Activated CD8-positive, alpha-beta memory T cell treated with anti-CD3 and anti-CD28 coated beads, Interleukin-2, amount 10 ng/mL, durations not matched to agents 7 days and 5 days (primary cell): ENCODE measurements at regions not wholly inside any gene's neighbourhood (a gene's known extent, or its start where the extent isn't known, plus 50 kb on each side); places are given as distances from the start of the nearest gene placed in this dataset.

Experiments used
- ATAC-seq: fragments of 150-1000 bp; cut with Tn5 transposase; one replicate; pipeline ENCODE4 v1.10.0; 2021; ENCODE audit warnings: moderate library complexity
- CTCF ChIA-PET: fragments of 350-600 bp; sonication (Branson Sonifier 250); formaldehyde crosslinking; loops from one replicate; lab custom pipeline; 2021; ENCODE audit warnings: antibody characterized with exemption; lab: Charles Lee
- DNase-seq: peaks from one replicate; pipeline ENCODE4 v3.0.0-alpha.2; 2020
- H3K27ac Mint-ChIP-seq: one replicate; pipeline ENCODE4 v1.8.0; 2021; ENCODE audit warnings: mild to moderate bottlenecking, mixed read lengths
- H3K27me3 Mint-ChIP-seq: one replicate; pipeline ENCODE4 v1.8.0; 2021; ENCODE audit warnings: mixed read lengths
- H3K36me3 Mint-ChIP-seq: one replicate; pipeline ENCODE4 v1.8.0; 2021; ENCODE audit warnings: mild to moderate bottlenecking, mixed read lengths
- H3K4me1 Mint-ChIP-seq: one replicate; pipeline ENCODE4 v1.8.0; 2021; ENCODE audit warnings: mixed read lengths
- H3K4me3 Mint-ChIP-seq: one replicate; pipeline ENCODE4 v1.8.0; 2021; ENCODE audit warnings: mild to moderate bottlenecking, moderate library complexity, mixed read lengths
- H3K9me3 Mint-ChIP-seq: one replicate; pipeline ENCODE4 v1.8.0; 2022; ENCODE audit warnings: low read depth, mixed read lengths

DNA sequence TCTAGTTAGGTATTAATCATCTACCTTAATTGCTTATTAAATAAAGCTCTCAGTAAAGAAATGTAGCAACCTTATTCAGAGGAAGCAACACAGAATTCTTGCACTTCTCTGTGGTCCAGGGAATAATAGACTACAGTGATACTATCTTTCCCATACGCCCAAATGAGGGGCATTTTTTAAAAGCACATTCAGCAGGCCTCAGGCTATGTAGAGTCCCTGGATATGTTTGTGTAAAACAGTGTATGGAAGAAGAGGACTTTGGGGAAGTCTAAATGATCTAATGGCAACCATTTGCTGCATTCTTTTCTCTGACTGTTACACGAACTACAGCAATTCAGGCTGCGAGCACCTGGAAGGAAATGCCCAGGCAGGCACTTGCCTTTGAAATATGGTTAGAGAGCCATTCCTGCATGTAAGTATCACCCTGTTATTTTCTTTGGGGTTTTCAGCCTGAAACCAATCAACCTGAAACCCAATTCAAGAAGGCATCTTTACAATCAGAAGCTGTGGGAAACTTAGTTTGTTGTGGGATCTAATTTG, 1814.7 kb upstream of the CELF4 start:
- Mint-ChIP-seq H3K9me3 (no peaks in the 10 kb centered on the region), H3K4me3 (no peak overlapping the region), H3K36me3 (no peaks in the 10 kb centered on the region), H3K4me1 (no peaks in the 10 kb centered on the region), H3K27ac (no peak overlapping the region), H3K27me3 (no peaks in the 10 kb centered on the region)
- DNase-seq (no peak), ATAC-seq (no peak)
- CTCF ChIA-PET: no interaction called here

DNA sequence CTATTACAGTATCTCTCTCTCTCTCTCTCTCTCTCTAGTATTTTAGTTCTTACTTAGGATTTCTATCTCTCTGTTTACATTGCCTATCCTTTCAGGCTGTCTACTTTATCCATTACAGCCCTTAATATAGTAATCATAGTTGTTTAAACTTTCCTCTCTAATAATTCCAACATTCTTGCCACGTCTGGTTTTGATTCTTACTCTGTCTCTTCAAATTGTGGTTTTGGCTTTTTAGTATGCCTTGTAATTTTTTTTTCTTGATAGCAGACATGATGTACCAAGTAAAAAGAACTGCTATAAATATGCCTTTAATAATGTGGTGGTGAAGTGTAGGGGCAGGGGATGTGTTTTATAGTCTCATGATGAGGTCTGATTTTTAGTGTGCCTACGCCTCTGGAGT, 1809.5 kb upstream of the CELF4 start:
- no peak for DNase-seq
- Mint-ChIP-seq H3K27ac (no peak overlapping the region), H3K4me1 (no peaks in the 10 kb centered on the region), H3K27me3 (no peaks in the 10 kb centered on the region), H3K4me3 (no peak overlapping the region), H3K9me3 (peaks cover 2% of the 10 kb centered on the region), H3K36me3 (no peaks in the 10 kb centered on the region)
- CTCF ChIA-PET: no interaction called here
- no peak for ATAC-seq

DNA sequence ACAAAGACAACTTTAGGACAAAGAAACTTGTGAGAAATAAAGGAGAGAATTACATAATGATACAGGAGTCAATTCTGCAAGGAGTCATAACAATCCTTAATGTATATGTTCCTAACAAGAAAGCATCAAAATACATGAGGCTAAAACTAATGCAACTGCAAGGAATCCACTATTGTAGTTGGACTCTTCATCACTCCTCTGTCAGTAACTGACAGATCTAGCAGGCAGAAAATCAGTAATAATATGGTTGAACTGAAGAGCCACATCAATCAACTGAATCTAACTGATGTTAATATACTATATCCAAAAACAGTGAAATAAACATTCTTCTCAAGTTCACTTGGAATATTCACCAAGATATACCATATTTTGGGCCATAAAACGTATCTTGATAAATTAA, 1806.4 kb upstream of the CELF4 start:
- H3K27me3 Mint-ChIP-seq: no peaks in the 10 kb centered on the region
- H3K36me3 Mint-ChIP-seq: no peaks in the 10 kb centered on the region
- no peak overlapping the region for H3K27ac Mint-ChIP-seq
- no peaks in the 10 kb centered on the region for H3K4me1 Mint-ChIP-seq
- H3K4me3 Mint-ChIP-seq: no peak overlapping the region
- DNase-seq (no peak), ATAC-seq (no peak)
- peaks cover 8% of the 10 kb centered on the region for H3K9me3 Mint-ChIP-seq
- CTCF ChIA-PET: no interaction called here

DNA sequence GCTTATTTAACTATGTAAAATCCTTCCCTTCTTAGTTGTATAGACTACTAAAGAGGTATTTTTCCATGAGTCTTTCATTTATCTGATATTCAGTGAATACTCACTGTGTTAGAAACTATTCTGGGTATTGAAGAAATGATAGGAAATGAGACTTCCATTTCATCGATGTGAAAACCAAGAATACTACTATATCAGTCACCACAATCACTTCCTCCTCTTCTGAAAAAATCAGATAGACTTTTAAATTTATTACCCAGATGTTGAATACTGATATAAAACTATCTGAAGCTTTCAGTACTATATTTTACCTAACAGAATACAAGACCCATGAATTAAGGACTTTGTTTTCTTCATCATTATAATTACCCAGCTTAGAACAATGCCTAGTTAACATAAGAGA, 1801.1 kb upstream of the CELF4 start:
- ATAC-seq (no peak), DNase-seq (no peak)
- no peak overlapping the region for H3K27ac Mint-ChIP-seq
- H3K4me3 Mint-ChIP-seq: no peak overlapping the region
- H3K27me3 Mint-ChIP-seq: no peaks in the 10 kb centered on the region
- peaks cover 6% of the 10 kb centered on the region for H3K9me3 Mint-ChIP-seq
- CTCF ChIA-PET: no interaction called here
- no peaks in the 10 kb centered on the region for H3K36me3 Mint-ChIP-seq
- H3K4me1 Mint-ChIP-seq: no peaks in the 10 kb centered on the region

DNA sequence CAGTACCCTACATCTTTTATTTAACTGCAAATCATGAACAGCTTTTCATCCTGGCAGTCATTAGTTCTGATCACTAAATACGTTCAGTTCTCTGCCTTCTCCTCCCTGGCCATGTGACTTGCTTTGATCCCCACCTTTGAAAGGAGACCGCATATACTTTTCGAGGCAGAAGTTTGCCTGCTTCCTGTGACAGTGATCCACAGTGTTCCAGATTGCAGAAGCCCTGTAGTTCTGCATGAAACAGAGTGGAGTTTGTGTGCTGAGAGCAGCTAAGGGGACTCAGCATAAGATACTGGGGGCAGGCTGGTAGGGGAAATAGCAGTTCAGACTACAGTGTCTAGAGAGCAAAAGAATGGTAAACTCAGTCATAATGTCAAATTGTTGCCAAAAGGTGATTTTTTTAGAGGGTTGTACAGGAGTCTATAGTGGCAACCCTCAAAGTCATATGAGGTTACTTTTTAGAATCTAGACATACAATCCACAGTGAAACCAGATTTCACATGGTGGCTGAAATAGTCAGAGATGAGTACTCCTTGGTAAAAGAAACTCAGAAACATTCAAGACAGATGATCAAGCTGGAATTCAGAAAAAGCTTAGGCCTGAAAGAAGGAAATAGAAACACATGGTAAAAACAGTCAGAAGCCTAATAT, 1800.4 kb upstream of the CELF4 start:
- no peak overlapping the region for H3K27ac Mint-ChIP-seq
- H3K36me3 Mint-ChIP-seq: no peaks in the 10 kb centered on the region

DNA sequence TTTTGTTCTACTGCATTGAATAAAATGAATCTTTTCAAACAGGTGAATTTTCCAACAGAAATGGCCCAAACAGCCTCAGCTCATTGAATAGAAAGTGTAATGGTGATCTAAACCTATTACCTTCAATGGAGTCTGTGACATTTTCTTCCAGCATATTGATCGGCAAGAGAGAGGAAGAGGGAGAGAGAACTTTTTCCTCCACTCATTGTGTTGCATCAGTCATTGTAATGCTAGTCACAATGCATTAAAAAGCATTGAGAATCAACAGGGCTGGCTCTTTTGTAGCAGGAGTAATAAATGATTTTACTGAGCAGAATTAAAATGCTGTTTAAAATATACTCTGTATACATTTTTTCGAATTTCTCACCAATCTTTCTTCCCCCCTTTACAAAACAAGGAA, 1794.5 kb upstream of the CELF4 start:
- Mint-ChIP-seq H3K36me3 (no peaks in the 10 kb centered on the region), H3K4me3 (no peak overlapping the region)
- no peak for DNase-seq

More for the DNA sequence above, 1800.4 kb upstream of the CELF4 start:
- DNase-seq (no peak), ATAC-seq (no peak)
- CTCF ChIA-PET: no interaction called here
- no peaks in the 10 kb centered on the region for H3K4me1 Mint-ChIP-seq
- H3K4me3 Mint-ChIP-seq: no peak overlapping the region
- H3K27me3 Mint-ChIP-seq: no peaks in the 10 kb centered on the region
- H3K9me3 Mint-ChIP-seq: peaks cover 6% of the 10 kb centered on the region

DNA sequence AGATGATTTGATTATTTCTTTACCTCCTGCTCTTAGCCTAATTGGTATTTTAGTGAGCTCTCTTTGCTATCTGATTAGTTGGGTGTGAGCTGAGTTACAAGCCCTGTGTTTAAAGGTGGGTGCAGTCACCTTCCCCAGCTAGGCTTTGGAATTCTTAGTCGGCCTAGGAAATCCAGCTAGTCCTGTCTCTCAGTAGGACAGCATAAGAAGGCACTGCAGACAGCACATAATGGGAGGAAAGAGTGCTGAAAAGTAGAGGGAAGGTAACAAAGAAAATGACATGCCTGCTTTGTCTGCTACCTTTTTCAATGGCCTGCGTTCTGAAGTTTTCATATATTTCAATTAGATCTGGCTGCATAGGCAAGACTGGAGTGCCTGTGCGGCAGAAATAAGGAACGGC, 1794.0 kb upstream of the CELF4 start:
- H3K36me3 Mint-ChIP-seq: no peaks in the 10 kb centered on the region
- no peaks in the 10 kb centered on the region for H3K27me3 Mint-ChIP-seq
- DNase-seq (no peak), ATAC-seq (no peak)
- H3K27ac Mint-ChIP-seq: no peak overlapping the region
- no peak overlapping the region for H3K4me3 Mint-ChIP-seq
- CTCF ChIA-PET: no interaction called here
- peaks cover 3% of the 10 kb centered on the region for H3K9me3 Mint-ChIP-seq
- no peaks in the 10 kb centered on the region for H3K4me1 Mint-ChIP-seq

More for the DNA sequence above, 1794.5 kb upstream of the CELF4 start:
- no peak overlapping the region for H3K27ac Mint-ChIP-seq
- peaks cover 3% of the 10 kb centered on the region for H3K9me3 Mint-ChIP-seq
- no peaks in the 10 kb centered on the region for H3K4me1 Mint-ChIP-seq
- ATAC-seq: no peak
- H3K27me3 Mint-ChIP-seq: no peaks in the 10 kb centered on the region
- CTCF ChIA-PET: no interaction called here

DNA sequence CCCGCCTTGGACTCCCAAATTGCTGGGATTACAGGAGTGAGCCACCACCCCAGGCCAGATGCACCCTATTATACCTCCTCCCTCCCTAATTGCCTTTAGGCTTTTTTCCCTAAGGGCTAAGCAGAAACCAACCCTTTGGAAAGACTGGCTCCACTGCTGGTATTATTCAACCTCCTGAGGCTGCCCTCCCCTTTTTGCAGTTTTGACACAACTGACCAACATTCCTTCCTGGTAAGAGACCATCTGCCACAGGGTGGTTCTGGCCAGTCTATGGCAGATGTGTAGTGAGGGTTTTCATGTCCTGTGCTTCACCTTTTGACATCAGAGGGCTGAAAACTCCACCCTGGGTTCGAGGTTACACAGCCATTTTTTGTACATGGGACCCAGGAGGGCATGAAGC, 1785.3 kb upstream of the CELF4 start:
- Mint-ChIP-seq H3K27me3 (no peaks in the 10 kb centered on the region), H3K4me1 (no peaks in the 10 kb centered on the region), H3K27ac (no peak overlapping the region), H3K36me3 (no peaks in the 10 kb centered on the region), H3K4me3 (no peak overlapping the region), H3K9me3 (peaks cover 7% of the 10 kb centered on the region)
- ATAC-seq (no peak), DNase-seq (no peak)
- CTCF ChIA-PET: no interaction called here

DNA sequence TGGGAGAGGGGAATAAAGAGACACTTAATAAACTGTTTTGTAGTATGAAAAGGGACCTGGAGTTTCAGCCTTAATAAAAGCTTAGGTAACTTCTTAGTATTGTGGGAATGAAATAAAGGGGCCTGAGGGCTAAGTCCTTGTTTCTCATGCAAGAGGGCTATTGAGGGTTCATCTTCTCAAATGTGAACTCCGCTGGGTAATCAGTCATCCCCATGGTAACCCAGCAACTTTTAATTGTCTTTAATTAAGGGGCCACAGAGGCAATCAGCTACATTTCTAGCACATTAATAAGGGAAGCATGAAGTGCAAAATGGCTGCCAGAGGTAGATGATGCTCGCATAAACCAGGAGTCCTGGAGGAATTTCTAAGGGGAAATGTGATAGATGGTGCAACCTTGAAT, 1784.2 kb upstream of the CELF4 start:
- H3K36me3 Mint-ChIP-seq: no peaks in the 10 kb centered on the region
- no peaks in the 10 kb centered on the region for H3K27me3 Mint-ChIP-seq
- no peak overlapping the region for H3K4me3 Mint-ChIP-seq
- CTCF ChIA-PET: no interaction called here
- H3K4me1 Mint-ChIP-seq: no peaks in the 10 kb centered on the region
- DNase-seq: no peak
- ATAC-seq: no peak
- peaks cover 4% of the 10 kb centered on the region for H3K9me3 Mint-ChIP-seq
- H3K27ac Mint-ChIP-seq: no peak overlapping the region

DNA sequence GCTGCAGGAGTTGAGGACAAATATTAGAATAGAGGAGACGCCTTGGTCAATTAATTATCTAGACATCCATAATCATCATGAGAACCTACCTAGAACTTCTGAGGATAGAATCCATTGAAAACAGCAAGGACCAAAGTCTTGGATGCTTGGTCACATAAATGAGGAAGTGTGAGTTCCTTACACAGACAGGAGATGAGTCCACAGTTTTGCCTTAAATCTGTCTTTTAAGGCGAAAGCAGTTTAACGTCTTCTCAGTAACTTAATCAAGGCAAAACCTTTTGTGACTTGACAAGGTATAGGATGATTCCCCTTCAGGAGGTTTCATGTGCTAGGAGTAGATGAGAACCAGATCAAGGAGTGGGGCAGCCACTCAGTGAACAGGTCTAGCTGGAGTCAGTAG, 1783.2 kb upstream of the CELF4 start:
- no peak overlapping the region for H3K4me3 Mint-ChIP-seq
- H3K27ac Mint-ChIP-seq: no peak overlapping the region
- ATAC-seq: no peak

DNA sequence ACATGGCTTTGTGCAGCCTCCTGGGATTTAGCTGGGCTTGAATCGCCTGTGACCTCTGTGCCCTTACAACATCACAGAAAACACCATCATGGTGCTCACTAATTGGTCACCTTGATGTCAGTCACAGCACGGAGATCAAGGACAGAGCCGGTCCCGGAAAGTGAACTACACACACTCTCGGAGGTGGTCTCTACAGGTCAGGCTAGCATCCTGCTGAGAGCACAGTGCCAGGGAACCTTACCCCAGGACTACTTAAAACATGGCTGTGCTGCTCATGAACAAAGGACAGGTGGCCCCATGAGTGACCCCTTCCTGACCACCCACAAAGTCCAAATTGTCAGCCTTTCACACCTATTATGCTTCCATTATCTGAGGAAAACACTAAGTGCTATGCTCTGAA, 1782.1 kb upstream of the CELF4 start:
- CTCF ChIA-PET: no interaction called here
- ATAC-seq (no peak), DNase-seq (no peak)
- H3K27me3 Mint-ChIP-seq: no peaks in the 10 kb centered on the region
- no peaks in the 10 kb centered on the region for H3K4me1 Mint-ChIP-seq
- H3K9me3 Mint-ChIP-seq: peaks cover 8% of the 10 kb centered on the region
- H3K36me3 Mint-ChIP-seq: no peaks in the 10 kb centered on the region
- H3K27ac Mint-ChIP-seq: no peak overlapping the region
- no peak overlapping the region for H3K4me3 Mint-ChIP-seq

More for the DNA sequence above, 1783.2 kb upstream of the CELF4 start:
- CTCF ChIA-PET: no interaction called here
- H3K4me1 Mint-ChIP-seq: no peaks in the 10 kb centered on the region
- peaks cover 6% of the 10 kb centered on the region for H3K9me3 Mint-ChIP-seq
- H3K27me3 Mint-ChIP-seq: no peaks in the 10 kb centered on the region
- H3K36me3 Mint-ChIP-seq: no peaks in the 10 kb centered on the region
- DNase-seq: no peak

DNA sequence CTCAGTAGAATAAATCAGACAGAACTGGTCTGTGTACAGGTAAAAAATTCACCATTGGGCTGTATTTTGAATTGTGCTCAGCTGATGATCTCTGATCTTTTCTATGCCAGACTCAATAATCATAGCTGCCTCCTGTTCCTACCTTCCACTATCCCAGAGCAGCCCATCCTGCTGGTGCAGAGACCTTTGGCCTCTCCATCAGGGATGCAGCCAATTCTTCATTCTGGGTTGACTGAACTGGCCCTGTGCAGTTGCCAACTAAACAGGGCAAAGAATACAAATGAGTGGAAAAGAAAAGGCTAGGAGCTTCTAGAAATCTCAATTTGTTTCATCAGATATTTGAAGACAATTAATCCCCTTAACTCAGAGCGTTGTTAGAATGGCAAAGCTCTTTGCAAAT, 1781.3 kb upstream of the CELF4 start:
- Mint-ChIP-seq H3K4me1 (no peaks in the 10 kb centered on the region), H3K27me3 (no peaks in the 10 kb centered on the region), H3K27ac (no peak overlapping the region), H3K9me3 (peaks cover 8% of the 10 kb centered on the region), H3K36me3 (no peaks in the 10 kb centered on the region), H3K4me3 (no peak overlapping the region)
- ATAC-seq (no peak), DNase-seq (no peak)
- CTCF ChIA-PET: no interaction called here

DNA sequence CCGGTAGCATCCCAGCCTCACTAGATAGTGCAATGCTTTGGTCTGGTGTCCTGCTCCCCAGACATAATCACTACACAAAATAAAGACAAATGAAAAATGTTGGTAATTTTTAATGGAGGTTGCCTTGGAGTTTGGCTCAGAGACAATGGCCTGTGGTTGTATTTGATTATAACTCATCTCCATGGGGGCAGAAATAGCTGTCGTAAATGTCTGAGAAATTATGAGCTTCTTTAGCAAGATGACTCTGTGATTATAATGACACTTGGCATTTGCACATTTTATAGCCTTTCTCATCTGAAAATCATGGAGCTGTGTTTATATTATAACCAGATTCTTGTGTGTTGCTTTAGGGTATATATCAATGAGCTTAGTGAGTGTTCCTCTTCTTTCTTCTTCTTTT, 1779.7 kb upstream of the CELF4 start:
- Mint-ChIP-seq H3K4me1 (no peaks in the 10 kb centered on the region), H3K27ac (no peak overlapping the region), H3K27me3 (no peaks in the 10 kb centered on the region), H3K4me3 (no peak overlapping the region), H3K9me3 (peaks cover 8% of the 10 kb centered on the region), H3K36me3 (no peaks in the 10 kb centered on the region)
- CTCF ChIA-PET: no interaction called here
- ATAC-seq (no peak), DNase-seq (no peak)

DNA sequence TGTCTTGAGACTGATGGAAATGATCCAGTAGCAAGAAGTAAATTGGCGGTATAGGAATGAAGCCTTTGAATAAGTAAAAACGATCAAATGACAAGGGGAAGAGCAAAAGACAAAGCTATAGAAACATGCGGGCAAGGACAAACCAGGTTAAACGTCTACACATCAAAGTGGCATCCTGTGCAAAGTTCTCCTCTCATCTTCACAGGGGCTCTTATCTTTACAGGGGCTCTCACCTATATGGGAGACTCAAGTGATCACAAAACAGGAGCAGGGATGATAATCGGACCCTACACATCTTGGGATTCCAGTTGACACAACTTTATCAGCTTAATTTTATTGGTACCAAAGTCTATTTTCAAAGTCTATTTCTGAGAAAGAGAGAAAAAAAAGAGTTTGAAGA, 1778.9 kb upstream of the CELF4 start:
- H3K9me3 Mint-ChIP-seq: peaks cover 11% of the 10 kb centered on the region
- no peaks in the 10 kb centered on the region for H3K27me3 Mint-ChIP-seq
- CTCF ChIA-PET: no interaction called here

DNA sequence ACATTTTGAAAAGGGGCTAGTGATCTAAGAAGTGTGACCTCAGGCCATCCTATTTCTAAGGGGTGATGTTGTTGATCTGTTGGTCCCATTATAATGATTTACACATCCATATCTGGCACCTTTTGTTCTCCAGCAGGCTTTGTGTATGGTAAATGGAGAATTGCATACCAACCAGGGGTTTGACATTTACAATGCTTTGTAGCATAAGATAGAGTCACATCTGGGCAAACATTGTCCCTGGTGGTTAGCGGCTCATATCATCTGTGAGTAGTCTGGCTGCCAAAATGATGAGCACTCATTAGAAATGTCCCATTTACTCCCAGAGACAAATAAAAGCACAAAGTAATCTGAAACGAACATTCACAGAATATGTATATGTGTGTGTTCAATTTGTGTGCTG, 1775.5 kb upstream of the CELF4 start:
- Mint-ChIP-seq H3K9me3 (peaks cover 7% of the 10 kb centered on the region), H3K27ac (no peak overlapping the region), H3K36me3 (no peaks in the 10 kb centered on the region), H3K4me1 (no peaks in the 10 kb centered on the region), H3K27me3 (no peaks in the 10 kb centered on the region), H3K4me3 (no peak overlapping the region)
- no peak for DNase-seq
- ATAC-seq: no peak
- CTCF ChIA-PET: no interaction called here

More for the DNA sequence above, 1778.9 kb upstream of the CELF4 start:
- H3K4me3 Mint-ChIP-seq: no peak overlapping the region
- ATAC-seq (no peak), DNase-seq (no peak)
- H3K27ac Mint-ChIP-seq: no peak overlapping the region
- no peaks in the 10 kb centered on the region for H3K4me1 Mint-ChIP-seq
- no peaks in the 10 kb centered on the region for H3K36me3 Mint-ChIP-seq
